GM12878 (cell line): ENCODE measurements at regions not wholly inside any gene's neighbourhood (a gene's known extent, or its start where the extent isn't known, plus 50 kb on each side); places are given as distances from the start of the nearest gene placed in this dataset.

Experiments used
- ATAC-seq: fragments of 200-7000 bp; cut with Tn5 transposase; 3 replicates; pipeline ENCODE4 v1.9.1; 2020; ENCODE audit warnings: mild to moderate bottlenecking, moderate library complexity
- BruUV-seq: library from RNA; stranded (reverse); fragments of 400-500 nt; replicated peaks from 2 replicates; lab custom pipeline; 2021; lab: Mats Ljungman, UMichigan
- CTCF ChIA-PET: fragments of 300-600 bp; sonication (Branson Sonifier 250); formaldehyde crosslinking; extraction: SDS; loops from one replicate; lab custom pipeline; 2021; ENCODE audit warnings: inconsistent platforms; lab: Yijun Ruan, JAX
- POLR2A ChIA-PET: fragments of 350-600 bp; formaldehyde crosslinking; extraction: SDS; loops from one replicate; lab custom pipeline; 2021; ENCODE audit warnings: inconsistent platforms; lab: Charles Lee
- RAD21 ChIA-PET: fragments of 300-600 bp; sonication (Branson Sonifier 250); formaldehyde crosslinking; loops from one replicate; lab custom pipeline; 2023; ENCODE audit warnings: antibody characterized with exemption; ENCODE audit not compliant: unreplicated experiment; lab: Charles Lee
- SMC1A ChIA-PET: fragments of 300-600 bp; sonication (Branson Sonifier 250); formaldehyde crosslinking; loops from one replicate; lab custom pipeline; 2023; ENCODE audit not compliant: unreplicated experiment, uncharacterized antibody; lab: Charles Lee
- DNase-seq: peaks from one replicate; pipeline ENCODE4 v3.0.0-alpha.2; 2011; ENCODE audit warnings: low read depth, low spot score
- FAIRE-seq: peaks from 3 replicates; lab custom pipeline; 2011; peaks lifted over from hg19 to GRCh38; lab: Jason Lieb, UNC
- H2AFZ ChIP-seq: 2 replicates; pipeline ENCODE4 v1.6.0; 2011; ENCODE audit warnings: low read depth, low read length, control low read depth; ENCODE audit not compliant: control insufficient read depth
- H3K27ac ChIP-seq: 2 replicates; pipeline ENCODE4 v1.5.1; 2011; ENCODE audit warnings: control low read depth; ENCODE audit not compliant: control insufficient read depth, insufficient read depth
- H3K27me3 ChIP-seq, 2 experiments: replicated peaks in 1 of 2; 2 replicates each; pipeline versions ENCODE4 v1.6.0 to v1.6.1; 2011; ENCODE audit warnings: low read length in 1 of 2; ENCODE audit not compliant: control insufficient read depth in 2 of 2, insufficient read depth in 2 of 2
- H3K36me3 ChIP-seq, 2 experiments: 2 replicates each; pipeline ENCODE4 v1.5.1; 2011; ENCODE audit warnings: low read length in 1 of 2; ENCODE audit not compliant: control insufficient read depth in 2 of 2, insufficient read depth in 2 of 2
- H3K4me1 ChIP-seq: 2 replicates; pipeline ENCODE4 v1.6.1; 2011; ENCODE audit warnings: mild to moderate bottlenecking, low read length, moderate library complexity, mixed read lengths; ENCODE audit not compliant: control insufficient read depth, insufficient read depth
- H3K4me2 ChIP-seq: 2 replicates; pipeline ENCODE4 v1.6.0; 2011; ENCODE audit warnings: control low read depth; ENCODE audit not compliant: control insufficient read depth, insufficient read depth
- H3K4me3 ChIP-seq: fragments of 200-600 bp; sonication (generic); 2 replicates; pipeline ENCODE4 v1.5.1; 2016
- H3K79me2 ChIP-seq: 2 replicates; pipeline ENCODE4 v1.6.0; 2011; ENCODE audit warnings: low read length; ENCODE audit not compliant: control insufficient read depth, insufficient read depth
- H3K9ac ChIP-seq: 2 replicates; pipeline ENCODE4 v1.8.0; 2011; ENCODE audit warnings: low read length, control low read depth, mixed read lengths; ENCODE audit not compliant: control insufficient read depth, insufficient read depth
- H3K9me3 ChIP-seq: replicated peaks from 3 replicates; pipeline ENCODE4 v1.5.1; 2011; ENCODE audit warnings: mild to moderate bottlenecking, low read length; ENCODE audit not compliant: control insufficient read depth, insufficient read depth
- H4K20me1 ChIP-seq: 2 replicates; pipeline ENCODE4 v1.6.0; 2011; ENCODE audit not compliant: control insufficient read depth, insufficient read depth
- CHD1 ChIP-seq: IDR thresholded peaks from 2 replicates; pipeline ENCODE4 v1.6.1; 2012; ENCODE audit warnings: low read depth, low read length, improper control_type of control experiment
- FOXM1 ChIP-seq: IDR thresholded peaks from 2 replicates; pipeline ENCODE4 v1.6.1; 2012; ENCODE audit warnings: low read depth, mild to moderate bottlenecking, inconsistent platforms, low read length, moderate library complexity
- NRF1 ChIP-seq: conservative IDR thresholded peaks from 2 replicates; pipeline ENCODE4 v1.6.1; 2011; ENCODE audit warnings: mild to moderate bottlenecking, low read depth, low read length, improper control_type of control experiment
- RB1 ChIP-seq: fragments of 450-650 bp; formaldehyde crosslinking; IDR thresholded peaks from 2 replicates; pipeline ENCODE4 v1.6.1; 2017; ENCODE audit warnings: mild to moderate bottlenecking, borderline replicate concordance
- TBL1XR1 ChIP-seq: IDR thresholded peaks from 2 replicates; pipeline ENCODE4 v1.6.1; 2012; ENCODE audit warnings: low read depth, low read length, improper control_type of control experiment
- ZNF622 ChIP-seq: fragments of 450-650 bp; IDR thresholded peaks from 2 replicates; pipeline ENCODE4 v1.6.1; 2017; ENCODE audit warnings: mild to moderate bottlenecking, inconsistent platforms
- WGBS: methylation state at CpG from one replicate; pipeline ENCODE4 v1.1.6; 2016; ENCODE audit warnings: low lambda C conversion rate; ENCODE audit not compliant: insufficient replicate concordance, insufficient coverage; ENCODE audit errors: missing lambda C conversion rate; 5-methylcytosine and 5-hydroxymethylcytosine counted together
- in situ Hi-C: fragments of 300-500 bp; cut with MboI; formaldehyde crosslinking; loops from 9 replicates; pipeline ENCODE4 v1.14.3; 2018; ENCODE audit warnings: mixed read lengths
- intact Hi-C: fragments of 100-400 bp; cut with micrococcal nuclease; formaldehyde crosslinking; loops from one replicate; pipeline ENCODE4 v1.14.2; 2022; ENCODE audit not compliant: unreplicated experiment
- TF ChIP-seq, protein P1 (sequence below): fragments of 450-650 bp; IDR thresholded peaks from 2 replicates; pipeline ENCODE4 v1.6.1; 2017; ENCODE audit warnings: low read depth, mild to moderate bottlenecking, moderate library complexity
- TF ChIP-seq, protein P2 (sequence below), 3 experiments: IDR thresholded peaks in 2 of 3; conservative IDR thresholded peaks in 1 of 3; 2 replicates each; pipeline ENCODE4 v1.5.1; 2011; ENCODE audit warnings: low read depth in 3 of 3, low read length in 3 of 3, mild to moderate bottlenecking in 3 of 3, control low read depth in 2 of 3, moderate library complexity in 2 of 3, inconsistent platforms in 1 of 3, mixed read lengths in 1 of 3; ENCODE audit not compliant: control insufficient read depth in 2 of 3, insufficient read depth in 1 of 3; ENCODE audit errors: extremely low read depth in 1 of 3
- TF ChIP-seq, protein P3 (sequence below): IDR thresholded peaks from 2 replicates; pipeline ENCODE4 v1.6.1; 2011; ENCODE audit warnings: low read depth, low read length, improper control_type of control experiment, borderline replicate concordance

DNA sequence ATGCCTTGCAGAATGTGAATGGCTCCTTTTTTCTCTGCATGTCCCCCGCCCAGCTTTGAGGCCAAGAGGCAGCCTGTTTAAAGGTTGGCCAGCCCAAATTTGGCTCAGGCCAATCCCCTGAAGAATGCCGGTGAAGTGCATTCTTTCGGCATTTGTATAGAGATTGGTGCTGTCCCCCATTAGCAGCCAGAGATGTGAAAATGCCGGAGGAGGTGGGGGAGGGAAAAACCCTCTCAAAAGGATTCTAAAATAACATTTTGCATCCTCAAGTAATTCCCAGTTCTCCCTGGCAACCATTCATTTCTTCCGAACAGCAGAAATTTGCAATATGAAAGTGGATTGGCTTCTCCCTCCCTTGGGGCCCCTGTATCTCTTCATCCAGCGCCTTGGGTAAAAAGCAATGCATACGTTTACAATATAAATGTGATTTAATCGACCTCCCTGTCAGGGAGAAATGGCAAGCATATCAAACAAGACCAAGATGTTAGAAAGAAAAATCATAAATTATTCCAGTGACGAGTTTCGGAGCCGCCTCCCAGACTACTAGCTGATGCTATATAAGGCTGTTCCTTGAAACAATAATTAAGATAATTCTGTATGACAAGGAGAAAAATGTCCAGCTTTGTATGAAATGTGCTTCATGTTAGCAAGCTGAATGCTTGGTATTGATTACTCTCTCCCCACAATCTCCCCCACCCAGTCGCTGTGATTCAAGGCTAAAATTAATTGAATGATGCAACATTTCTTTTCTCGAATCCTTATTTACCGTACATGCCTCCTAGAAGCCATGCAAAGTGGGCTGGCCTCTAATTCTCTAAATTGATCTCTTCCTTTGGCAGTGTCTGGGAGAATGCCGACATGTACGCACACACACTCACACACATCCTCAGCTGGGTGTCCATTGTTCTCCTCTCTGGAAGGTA is 323.7 kb downstream of the RPS24 start (continued):
- TF ChIP-seq, protein P1, sequence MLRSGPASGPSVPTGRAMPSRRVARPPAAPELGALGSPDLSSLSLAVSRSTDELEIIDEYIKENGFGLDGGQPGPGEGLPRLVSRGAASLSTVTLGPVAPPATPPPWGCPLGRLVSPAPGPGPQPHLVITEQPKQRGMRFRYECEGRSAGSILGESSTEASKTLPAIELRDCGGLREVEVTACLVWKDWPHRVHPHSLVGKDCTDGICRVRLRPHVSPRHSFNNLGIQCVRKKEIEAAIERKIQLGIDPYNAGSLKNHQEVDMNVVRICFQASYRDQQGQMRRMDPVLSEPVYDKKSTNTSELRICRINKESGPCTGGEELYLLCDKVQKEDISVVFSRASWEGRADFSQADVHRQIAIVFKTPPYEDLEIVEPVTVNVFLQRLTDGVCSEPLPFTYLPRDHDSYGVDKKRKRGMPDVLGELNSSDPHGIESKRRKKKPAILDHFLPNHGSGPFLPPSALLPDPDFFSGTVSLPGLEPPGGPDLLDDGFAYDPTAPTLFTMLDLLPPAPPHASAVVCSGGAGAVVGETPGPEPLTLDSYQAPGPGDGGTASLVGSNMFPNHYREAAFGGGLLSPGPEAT, result no peak
- TF ChIP-seq, protein P2, sequence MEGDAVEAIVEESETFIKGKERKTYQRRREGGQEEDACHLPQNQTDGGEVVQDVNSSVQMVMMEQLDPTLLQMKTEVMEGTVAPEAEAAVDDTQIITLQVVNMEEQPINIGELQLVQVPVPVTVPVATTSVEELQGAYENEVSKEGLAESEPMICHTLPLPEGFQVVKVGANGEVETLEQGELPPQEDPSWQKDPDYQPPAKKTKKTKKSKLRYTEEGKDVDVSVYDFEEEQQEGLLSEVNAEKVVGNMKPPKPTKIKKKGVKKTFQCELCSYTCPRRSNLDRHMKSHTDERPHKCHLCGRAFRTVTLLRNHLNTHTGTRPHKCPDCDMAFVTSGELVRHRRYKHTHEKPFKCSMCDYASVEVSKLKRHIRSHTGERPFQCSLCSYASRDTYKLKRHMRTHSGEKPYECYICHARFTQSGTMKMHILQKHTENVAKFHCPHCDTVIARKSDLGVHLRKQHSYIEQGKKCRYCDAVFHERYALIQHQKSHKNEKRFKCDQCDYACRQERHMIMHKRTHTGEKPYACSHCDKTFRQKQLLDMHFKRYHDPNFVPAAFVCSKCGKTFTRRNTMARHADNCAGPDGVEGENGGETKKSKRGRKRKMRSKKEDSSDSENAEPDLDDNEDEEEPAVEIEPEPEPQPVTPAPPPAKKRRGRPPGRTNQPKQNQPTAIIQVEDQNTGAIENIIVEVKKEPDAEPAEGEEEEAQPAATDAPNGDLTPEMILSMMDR (IDR thresholded peaks at IDR 0.05 in 2 of 3, conservative IDR thresholded peaks at IDR 0.05 in 1 of 3; ENCODE audit: control insufficient read depth in 2 of 3, extremely low read depth in 1 of 3, insufficient read depth in 1 of 3, low read depth in 3 of 3, low read length in 3 of 3), result no peak

DNA sequence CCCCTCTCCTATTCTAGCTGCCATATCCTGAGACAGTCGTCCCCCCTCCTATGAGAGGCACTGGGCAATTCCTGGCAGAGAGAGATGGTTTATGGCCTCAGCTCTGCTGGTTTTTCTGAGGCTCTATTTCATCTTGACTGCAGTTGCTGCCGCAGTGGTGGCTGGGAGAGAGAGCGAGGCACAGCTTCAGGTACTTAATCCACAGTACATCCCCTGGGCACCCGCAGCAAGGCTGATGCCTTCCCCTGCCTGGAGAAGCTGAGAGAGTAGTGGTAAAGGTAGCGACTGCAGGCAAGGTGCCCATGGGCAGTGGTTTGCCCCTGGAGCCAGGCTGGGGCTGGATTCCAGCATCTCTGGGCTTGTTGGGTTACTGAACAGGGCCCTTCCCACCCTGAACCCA is 324.7 kb downstream of the RPS24 start:
- no TSS peak for BruUV-seq
- SMC1A ChIA-PET, result no interaction called here
- FAIRE-seq (no peak), DNase-seq (no peak), ATAC-seq (no peak)
- H2AFZ ChIP-seq, result no peak overlapping the region
- no peaks in the 10 kb centered on the region for H3K36me3 ChIP-seq
- POLR2A ChIA-PET, result no interaction called here
- no peak overlapping the region for H3K9ac ChIP-seq
- in situ Hi-C loops, result no loop called here
- H3K27me3 ChIP-seq, result 0 out of 4 replicates have a peak, but pooled peaks cover 0 to 1% of the 10 kb centered on the region in 2 experiments
- H3K79me2 ChIP-seq, result no peaks in the 10 kb centered on the region
- RAD21 ChIA-PET, result no interaction called here
- no peaks in the 10 kb centered on the region for H4K20me1 ChIP-seq
- no peak overlapping the region for H3K4me3 ChIP-seq
- no peaks in the 10 kb centered on the region for H3K4me1 ChIP-seq
- no peaks in the 10 kb centered on the region for H3K9me3 ChIP-seq
- no peak overlapping the region for H3K4me2 ChIP-seq
- H3K27ac ChIP-seq, result no peak overlapping the region
- TF ChIP-seq, protein P3, sequence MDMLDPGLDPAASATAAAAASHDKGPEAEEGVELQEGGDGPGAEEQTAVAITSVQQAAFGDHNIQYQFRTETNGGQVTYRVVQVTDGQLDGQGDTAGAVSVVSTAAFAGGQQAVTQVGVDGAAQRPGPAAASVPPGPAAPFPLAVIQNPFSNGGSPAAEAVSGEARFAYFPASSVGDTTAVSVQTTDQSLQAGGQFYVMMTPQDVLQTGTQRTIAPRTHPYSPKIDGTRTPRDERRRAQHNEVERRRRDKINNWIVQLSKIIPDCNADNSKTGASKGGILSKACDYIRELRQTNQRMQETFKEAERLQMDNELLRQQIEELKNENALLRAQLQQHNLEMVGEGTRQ, result no peak
- no peak for TF ChIP-seq ZNF622
- TF ChIP-seq NRF1, result no peak
- no peak for TF ChIP-seq TBL1XR1
- TF ChIP-seq RB1, result no peak
- TF ChIP-seq CHD1, result no peak
- no peak for TF ChIP-seq FOXM1
- CTCF ChIA-PET, result no interaction called here
- WGBS, result 30% methylated on average over 5 of the region's 5 CpGs
- intact Hi-C loops, result no loop called here
